ENCODE measurements at regions not wholly inside any gene's neighbourhood (a gene's known extent, or its start where the extent isn't known, plus 50 kb on each side); places are given as distances from the start of the nearest gene placed in this dataset.

DNA sequence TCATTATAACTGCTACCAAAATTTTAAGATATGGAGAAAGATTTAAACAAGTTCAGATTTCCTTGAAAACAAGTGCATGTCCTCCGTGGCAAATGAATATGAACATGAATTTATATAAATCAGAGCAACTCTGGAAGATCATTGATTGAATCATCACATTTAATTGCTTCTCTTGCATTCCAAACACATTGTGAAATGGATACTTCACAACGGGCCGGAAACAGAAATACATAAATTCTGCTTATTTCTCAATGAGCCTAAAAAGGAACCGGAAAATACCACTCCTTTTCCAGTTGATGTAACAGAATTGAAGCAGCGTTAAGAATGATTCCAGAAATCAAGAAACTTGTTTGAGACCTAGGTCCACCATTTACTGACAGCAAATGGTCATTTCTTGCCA lies 134.6 kb upstream of the BTN3A2 start:
- peaks cover 0 to 4% of the 10 kb centered on the region in 2 donors for H3K27me3 ChIP-seq
- no peak for TF ChIP-seq CTCF (IDR thresholded peaks at IDR 0.05)
- H3K27ac ChIP-seq, result no peak overlapping the region
- H3K4me3 ChIP-seq, result no peak overlapping the region
- no peaks in the 10 kb centered on the region for H3K36me3 ChIP-seq
- H3K4me1 ChIP-seq, result peaks cover 0 to 18% of the 10 kb centered on the region in 2 donors
- H3K9me3 ChIP-seq, result no peaks in the 10 kb centered on the region
- DNase-seq (ENCODE audit: low spot score), result no peak

- no peak overlapping the region for H3K27ac ChIP-seq
- H3K9me3 ChIP-seq, result no peaks in the 10 kb centered on the region
- DNase-seq (ENCODE audit: low spot score), result no peak
- H3K36me3 ChIP-seq, result no peaks in the 10 kb centered on the region
- H3K27me3 ChIP-seq, result peaks cover 0 to 8% of the 10 kb centered on the region in 2 donors
- TF ChIP-seq CTCF (IDR thresholded peaks at IDR 0.05), result no peak
- peaks cover 0 to 18% of the 10 kb centered on the region in 2 donors for H3K4me1 ChIP-seq
- no peak overlapping the region for H3K4me3 ChIP-seq
These were observed 133.9 kb upstream of the BTN3A2 start for GRCh38 chr6:26231006-26231587.

DNA sequence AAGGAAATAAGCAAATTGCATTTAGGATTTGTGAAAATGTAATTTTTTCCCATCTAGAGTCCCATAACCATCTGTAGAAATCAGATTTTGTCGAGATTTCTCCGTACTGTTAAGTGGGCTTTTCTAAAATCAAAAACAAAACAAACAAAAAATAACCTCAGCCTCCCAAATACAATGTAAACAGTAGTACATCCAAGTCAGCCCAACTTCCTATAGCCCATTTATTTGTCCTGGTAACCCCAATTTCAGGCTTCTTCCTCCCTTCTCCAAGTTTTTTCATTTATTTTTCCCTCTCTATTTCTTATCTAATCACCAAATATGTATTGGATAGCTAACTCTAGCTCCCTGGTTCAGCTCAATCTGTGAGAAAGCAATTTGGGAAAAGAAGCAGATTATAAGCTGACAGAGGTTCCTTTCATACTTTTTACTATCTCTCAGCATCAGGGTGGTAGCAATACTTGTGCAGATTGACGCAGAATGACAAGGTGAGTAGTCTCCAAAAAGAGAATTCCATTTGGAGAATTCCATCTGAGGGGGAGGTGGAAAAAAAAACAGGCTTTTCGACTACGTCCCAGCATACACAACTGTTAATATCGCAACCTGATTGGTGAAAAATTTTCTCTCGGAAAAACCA lies 132.6 kb upstream of the BTN3A2 start:
- no peak for TF ChIP-seq CTCF (IDR thresholded peaks at IDR 0.05)
- H3K4me3 ChIP-seq, result peak overlapping the region in 1 of 2 donors; percentile 53
- peaks cover 0 to 8% of the 10 kb centered on the region in 2 donors for H3K27me3 ChIP-seq
- H3K27ac ChIP-seq, result no peak overlapping the region
- no peaks in the 10 kb centered on the region for H3K9me3 ChIP-seq
- peaks cover 0 to 18% of the 10 kb centered on the region in 2 donors for H3K4me1 ChIP-seq
- H3K36me3 ChIP-seq, result no peaks in the 10 kb centered on the region
- DNase-seq (ENCODE audit: low spot score), result no peak

DNA sequence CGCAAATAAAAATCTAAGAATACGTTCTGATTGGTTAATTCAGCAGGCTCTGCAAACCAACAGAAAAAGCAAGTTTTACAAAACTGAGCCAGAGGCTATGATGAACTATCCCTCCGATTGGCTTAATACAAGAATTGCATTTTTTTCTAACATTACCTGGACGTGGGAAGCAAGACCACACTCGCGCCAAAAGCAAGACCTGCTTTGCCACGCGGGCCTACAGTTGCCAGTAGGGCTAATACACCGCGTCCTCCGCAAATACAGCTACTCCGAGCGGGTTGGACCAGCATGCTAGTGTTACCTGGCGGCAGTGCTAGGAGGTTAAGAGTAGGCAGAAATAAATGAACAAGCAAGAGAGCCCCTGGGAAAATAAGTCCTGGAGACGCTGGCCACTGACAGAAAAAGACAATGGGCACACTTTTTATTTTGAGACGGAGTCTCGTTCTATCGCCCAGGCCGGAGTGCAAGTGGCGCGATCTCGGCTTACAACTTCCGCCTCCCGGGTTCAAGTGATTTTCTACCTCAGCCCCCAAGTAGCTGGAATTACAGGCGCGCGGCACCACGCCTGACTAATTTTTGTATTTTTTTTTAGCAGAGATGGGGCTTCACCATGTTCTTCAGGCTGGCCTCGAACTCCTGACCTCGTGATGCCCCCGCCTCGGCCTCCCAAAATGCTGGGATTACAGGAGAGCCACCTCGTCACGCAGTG lies 131.9 kb upstream of the BTN3A2 start:
- Histone ChIP-seq H3K36me3 (no peaks in the 10 kb centered on the region), H3K4me1 (peaks cover 0 to 18% of the 10 kb centered on the region in 2 donors), H3K9me3 (no peaks in the 10 kb centered on the region), H3K27me3 (peaks cover 0 to 8% of the 10 kb centered on the region in 2 donors), H3K27ac (peak overlapping the region; percentile 66), H3K4me3 (peak overlapping the region; percentile 26 to 53)
- no peak for DNase-seq (ENCODE audit: low spot score)
- TF ChIP-seq CTCF (IDR thresholded peaks at IDR 0.05), result no peak

GRCh38 chr6:26233649-26234420 lies 131.2 kb upstream of the BTN3A2 start:
- H3K27me3 ChIP-seq, result peaks cover 0 to 11% of the 10 kb centered on the region in 2 donors
- no peak for TF ChIP-seq CTCF (IDR thresholded peaks at IDR 0.05)
- peak overlapping the region; percentile 66 for H3K27ac ChIP-seq
- no peaks in the 10 kb centered on the region for H3K36me3 ChIP-seq
- H3K9me3 ChIP-seq, result no peaks in the 10 kb centered on the region
- H3K4me1 ChIP-seq, result peaks cover 0 to 18% of the 10 kb centered on the region in 2 donors
- H3K4me3 ChIP-seq, result peak overlapping the region; percentile 26 to 53
- no peak for DNase-seq (ENCODE audit: low spot score)

Data from right atrium auricular region (tissue), 2 donors.